Superior temporal gyrus (tissue), 1 donor: ENCODE measurements at regions not wholly inside any gene's neighbourhood (a gene's known extent, or its start where the extent isn't known, plus 50 kb on each side); places are given as distances from the start of the nearest gene placed in this dataset.
"Not testable (repeated sequence)": the region's sequence is repeated elsewhere in the genome, so short reads cannot be mapped to it uniquely, and the experiment has no call there.

ENCODE experiments used
- DNase-seq: peaks from one replicate; pipeline ENCODE4 v3.0.0-alpha.2; 2016; ENCODE audit errors: extremely low spot score

GRCh38 chr2:65791404-65791975, 359.1 kb upstream of the SPRED2 start:
- DNase-seq, result no peak

DNA sequence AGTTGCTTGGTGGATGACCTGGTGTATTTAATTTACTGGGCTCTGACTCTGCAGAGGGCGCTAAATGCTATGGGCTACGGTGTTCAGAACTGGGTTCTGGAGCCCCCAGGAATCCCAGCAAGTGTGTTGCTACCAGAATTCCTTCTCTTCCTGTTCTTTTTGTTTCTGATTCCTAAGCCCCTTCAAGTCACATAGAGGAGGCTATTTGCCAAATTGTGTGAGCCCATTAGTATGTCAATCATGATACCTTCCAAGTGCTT, 358.2 kb upstream of the SPRED2 start:
- DNase-seq, result no peak

- no peak for DNase-seq
Observed at GRCh38 chr2:65789923-65790675, 357.7 kb upstream of the SPRED2 start.

DNA sequence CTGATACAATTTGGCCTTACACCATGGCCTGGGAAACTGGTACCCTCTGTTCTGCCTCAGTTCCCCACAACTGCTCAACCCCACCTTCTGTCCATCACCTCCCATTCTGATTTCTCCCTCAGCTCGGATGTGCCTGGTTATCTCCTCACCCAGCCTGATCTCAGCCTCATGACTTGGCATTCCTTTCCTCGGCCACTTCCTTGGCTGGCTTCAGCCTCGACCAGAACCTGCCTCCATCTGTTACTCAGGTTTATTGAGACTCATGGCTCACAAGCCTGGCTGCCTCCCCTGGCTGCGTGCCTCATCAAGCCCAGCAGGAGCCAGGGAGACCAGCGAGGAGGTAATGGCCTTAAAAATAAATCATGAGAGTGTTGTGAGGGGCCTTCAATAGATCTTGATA, 356.2 kb upstream of the SPRED2 start:
- DNase-seq, result no peak

- DNase-seq, result no peak
Observed at GRCh38 chr2:65786765-65787164, 354.4 kb upstream of the SPRED2 start.

- no peak for DNase-seq
Observed at GRCh38 chr2:65786007-65786717, 353.8 kb upstream of the SPRED2 start.

GRCh38 chr2:65782996-65783650, 350.7 kb upstream of the SPRED2 start:
- DNase-seq, result no peak

GRCh38 chr2:65782186-65782585, 349.8 kb upstream of the SPRED2 start:
- DNase-seq, result no peak

GRCh38 chr2:65781756-65782155, 349.4 kb upstream of the SPRED2 start:
- no peak for DNase-seq

DNA sequence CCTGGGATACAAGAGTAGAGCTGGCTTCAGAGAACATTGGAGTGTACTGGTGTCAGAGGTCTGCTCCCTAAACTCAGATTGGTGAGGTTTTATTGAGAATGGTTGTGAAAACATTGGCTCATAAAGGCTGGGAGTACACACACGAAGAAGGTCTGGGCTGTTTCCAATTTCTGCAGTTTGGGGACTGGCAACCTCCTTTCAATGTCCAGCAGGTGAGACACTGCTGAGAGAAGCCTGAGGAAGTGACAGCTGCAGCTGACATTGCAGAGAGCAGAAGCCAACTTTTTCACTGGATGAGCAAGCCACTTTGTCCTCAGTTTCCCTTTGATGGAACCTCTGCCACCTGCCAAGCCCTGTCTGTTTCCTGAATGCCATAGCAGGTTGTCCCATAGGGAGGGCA, 346.6 kb upstream of the SPRED2 start:
- no peak for DNase-seq

- DNase-seq, result no peak
Observed at GRCh38 chr2:65778137-65778536, 345.7 kb upstream of the SPRED2 start.

DNA sequence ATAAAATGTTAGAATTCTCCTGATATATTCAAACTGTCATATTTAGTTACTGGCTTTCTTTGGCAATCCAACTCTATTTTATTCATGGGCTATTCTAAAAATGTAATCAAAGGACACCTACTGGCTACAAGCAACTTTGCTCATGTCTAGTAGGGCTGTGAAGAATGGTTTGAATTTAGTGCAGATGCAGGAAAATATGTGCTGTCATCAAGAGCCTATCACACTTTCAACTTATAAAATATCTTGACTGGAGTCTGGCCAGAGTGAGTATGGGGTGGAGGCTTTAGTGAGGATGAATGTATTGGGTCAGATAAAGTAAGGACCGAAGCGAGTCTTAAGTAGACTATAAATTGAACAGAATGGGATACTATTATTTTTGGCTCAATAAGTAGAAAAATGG, 343.4 kb upstream of the SPRED2 start:
- DNase-seq, result no peak

GRCh38 chr2:65767946-65768345, 335.5 kb upstream of the SPRED2 start:
- DNase-seq, result no peak

DNA sequence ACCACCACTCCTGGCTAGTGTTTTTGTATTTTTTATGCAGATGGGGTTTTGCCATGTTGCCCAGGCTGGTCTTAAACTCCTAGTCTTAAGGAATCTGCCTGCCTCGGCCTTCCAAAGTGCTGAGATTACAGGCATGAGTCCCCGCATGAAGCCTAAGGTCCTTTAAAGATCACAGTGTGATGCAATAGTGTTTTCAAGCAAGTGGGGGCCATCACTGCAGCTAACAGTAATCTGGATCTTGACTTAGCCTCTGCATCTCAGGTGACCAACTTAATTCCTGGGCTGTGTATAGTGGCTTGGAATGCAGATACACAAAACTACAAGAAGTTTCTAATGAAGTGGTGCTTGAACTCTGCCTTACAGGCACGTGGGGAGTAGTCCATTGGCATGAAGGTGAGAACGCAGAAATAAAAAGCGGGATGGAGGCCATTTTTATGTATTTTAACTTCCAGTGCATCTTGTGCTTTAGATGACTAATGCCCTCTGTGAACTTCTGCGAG, 334.4 kb upstream of the SPRED2 start:
- no peak for DNase-seq

DNA sequence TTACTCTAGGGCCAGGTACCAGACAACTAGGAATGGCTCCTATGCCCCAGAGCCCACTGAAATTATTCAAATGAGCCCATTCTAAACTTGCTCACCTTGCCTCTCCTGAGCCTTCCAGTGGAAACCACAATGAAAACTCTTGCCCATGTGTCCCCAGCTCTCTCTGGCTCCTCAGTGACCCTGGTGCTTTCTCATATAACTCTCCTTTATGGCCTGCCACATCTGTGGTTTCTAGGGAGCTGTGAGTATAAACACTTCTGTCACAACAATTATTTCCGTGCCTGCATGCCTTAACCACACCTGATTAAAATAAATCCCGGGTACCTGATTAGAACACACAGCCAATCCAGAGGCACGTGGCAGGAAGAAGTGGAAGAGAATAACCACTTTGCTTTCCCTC, 333.0 kb upstream of the SPRED2 start:
- no peak for DNase-seq

DNA sequence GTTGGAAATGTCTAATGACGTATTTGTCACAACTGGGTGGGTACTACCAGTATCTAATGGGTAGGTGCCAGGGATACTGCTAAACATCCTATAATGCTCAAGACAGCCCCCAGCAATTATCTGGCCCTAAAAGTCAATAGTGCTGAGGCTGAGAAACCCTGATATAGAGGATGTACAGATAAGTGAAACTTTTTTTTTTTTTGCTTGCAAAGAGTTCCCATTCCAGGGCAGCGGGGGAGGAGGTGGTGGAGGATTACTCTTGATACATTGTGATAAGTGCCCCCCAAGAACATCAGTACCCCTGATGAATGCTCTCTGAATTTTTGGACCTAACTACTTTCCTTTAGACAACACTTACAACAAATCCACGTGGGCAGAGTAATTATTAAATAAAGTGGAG, 329.7 kb upstream of the SPRED2 start:
- no peak for DNase-seq

- no peak for DNase-seq
Observed at GRCh38 chr2:65754219-65754618, 321.8 kb upstream of the SPRED2 start.

GRCh38 chr2:65751408-65751807, 319.0 kb upstream of the SPRED2 start:
- DNase-seq, result no peak

DNA sequence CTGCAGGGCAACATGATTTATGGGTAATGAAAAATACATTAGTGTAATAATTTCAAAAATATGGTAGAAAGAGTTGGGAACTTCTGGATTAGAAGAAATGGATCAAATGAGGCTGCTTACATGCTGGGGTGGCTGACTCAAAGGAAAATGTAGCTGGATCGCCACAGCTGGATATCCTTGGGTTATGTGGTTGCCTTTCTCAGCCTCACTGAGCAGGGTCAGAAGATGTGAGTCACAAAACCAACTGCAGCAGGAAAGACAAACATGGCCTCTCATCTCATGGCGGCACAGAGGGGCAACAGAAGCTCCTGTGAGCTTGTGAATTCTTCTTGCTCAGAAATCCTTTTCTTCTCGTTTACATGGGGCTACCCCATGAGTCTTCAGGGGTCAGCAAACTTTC, 317.1 kb upstream of the SPRED2 start:
- no peak for DNase-seq

DNA sequence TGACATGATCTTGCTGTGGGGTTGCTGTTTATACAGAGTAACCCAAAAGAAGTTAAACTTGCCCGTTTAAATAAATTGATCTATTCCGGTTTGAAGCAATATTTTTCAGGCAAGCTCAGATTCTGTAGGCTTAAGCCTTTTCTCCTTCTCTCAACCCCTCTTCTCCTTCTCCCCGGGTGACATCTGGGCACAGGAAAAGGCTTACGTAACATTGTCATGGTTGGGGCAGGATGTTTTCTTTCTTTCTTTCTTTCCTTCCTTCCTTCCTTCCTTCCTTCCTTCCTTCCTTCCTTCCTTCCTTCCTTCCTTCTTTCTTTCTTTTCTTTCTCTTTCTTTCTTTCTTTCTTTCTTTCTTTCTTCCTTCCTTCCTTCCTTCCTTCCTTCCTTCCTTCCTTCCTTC, 315.5 kb upstream of the SPRED2 start:
- DNase-seq, result not testable (repeated sequence)

GRCh38 chr2:65746931-65747675, 314.7 kb upstream of the SPRED2 start:
- DNase-seq, result no peak
